B cell (primary cell): ENCODE measurements at regions not wholly inside any gene's neighbourhood (a gene's known extent, or its start where the extent isn't known, plus 50 kb on each side); places are given as distances from the start of the nearest gene placed in this dataset.
"Not testable (repeated sequence)": the region's sequence is repeated elsewhere in the genome, so short reads cannot be mapped to it uniquely, and the experiment has no call there.

Experiments
- ATAC-seq: fragments of 200-7000 bp; cut with Tn5 transposase; one replicate; pipeline ENCODE4 v1.10.0; 2021; ENCODE audit warnings: low read depth, mild to moderate bottlenecking, moderate number of reproducible peaks, moderate library complexity
- CTCF ChIA-PET: fragments of 350-600 bp; sonication (Branson Sonifier 250); formaldehyde crosslinking; loops from one replicate; lab custom pipeline; 2021; ENCODE audit warnings: antibody characterized with exemption, inconsistent platforms; lab: Charles Lee
- POLR2A ChIA-PET: fragments of 350-600 bp; sonication (Branson Sonifier 250); formaldehyde crosslinking; loops from one replicate; lab custom pipeline; 2021; ENCODE audit warnings: antibody characterized with exemption; lab: Charles Lee
- DNase-seq: peaks from one replicate; pipeline ENCODE4 v3.0.0; 2013
- H2AFZ ChIP-seq: 2 replicates; pipeline ENCODE4 v1.6.1; 2012; ENCODE audit warnings: mild to moderate bottlenecking, low read depth, low read length; ENCODE audit not compliant: insufficient read depth, poor library complexity, severe bottlenecking
- H3K27ac ChIP-seq, 2 donors: 1 replicate in 1 of 2; 2 replicates in 1 of 2; pipeline ENCODE4 v1.5.1; 2012 to 2013; ENCODE audit warnings: low read length in 2 of 2, mild to moderate bottlenecking in 2 of 2, moderate library complexity in 1 of 2
- H3K27me3 ChIP-seq, 4 experiments: fragments of 200-600 bp in 1 of 4; sonication (generic) in 1 of 4; replicated peaks in 1 of 4; 1 replicate in 2 of 4; 2 replicates in 2 of 4; pipeline versions ENCODE4 v1.6.1 to v1.7.0; 2013 to 2016; ENCODE audit warnings: low read length in 3 of 4, mild to moderate bottlenecking in 2 of 4, mixed read lengths in 1 of 4, moderate library complexity in 1 of 4; ENCODE audit not compliant: insufficient read depth in 4 of 4, control insufficient read depth in 3 of 4; ENCODE audit errors: control extremely low read depth in 1 of 4
- H3K36me3 ChIP-seq, 2 experiments: replicated peaks in 1 of 2; 1 replicate in 1 of 2; 2 replicates in 1 of 2; pipeline versions ENCODE4 v1.6.1 to v1.7.1; 2013; ENCODE audit warnings: low read length in 1 of 2; ENCODE audit not compliant: insufficient read depth in 2 of 2, control insufficient read depth in 1 of 2; ENCODE audit errors: control extremely low read depth in 1 of 2, extremely low read depth in 1 of 2
- H3K4me1 ChIP-seq, 2 donors: fragments of 200-600 bp in 1 of 2; sonication (generic) in 1 of 2; 1 replicate in 1 of 2; 2 replicates in 1 of 2; pipeline versions ENCODE4 v1.5.1 to v1.6.1; 2013 to 2017; ENCODE audit warnings: low read length in 2 of 2; ENCODE audit not compliant: control insufficient read depth in 2 of 2, insufficient read depth in 2 of 2
- H3K4me2 ChIP-seq: replicated peaks from 2 replicates; pipeline ENCODE3; 2012; ENCODE audit warnings: mild to moderate bottlenecking, low read depth, low read length; ENCODE audit not compliant: poor library complexity, severe bottlenecking
- H3K4me3 ChIP-seq, 5 experiments: fragments of 200-600 bp in 1 of 5; sonication (generic) in 1 of 5; 1 replicate in 3 of 5; 2 replicates in 2 of 5; pipeline versions ENCODE4 v1.5.1 to v1.7.0; 2011 to 2016; ENCODE audit warnings: low read length in 4 of 5, mild to moderate bottlenecking in 4 of 5, low read depth in 2 of 5, control low read depth in 1 of 5, moderate library complexity in 1 of 5; ENCODE audit not compliant: insufficient read depth in 1 of 5; ENCODE audit errors: control extremely low read depth in 1 of 5, extremely low read depth in 1 of 5
- H3K79me2 ChIP-seq: fragments of 200-600 bp; sonication (generic); one replicate; pipeline ENCODE4 v1.6.0; 2016; ENCODE audit warnings: low read length; ENCODE audit not compliant: control insufficient read depth, insufficient read depth
- H3K9ac ChIP-seq: fragments of 200-600 bp; sonication (generic); 2 replicates; pipeline ENCODE4 v1.6.1; 2017; ENCODE audit warnings: mild to moderate bottlenecking, low read length, moderate library complexity
- H3K9me3 ChIP-seq, 3 donors: one replicate each; pipeline versions ENCODE4 v1.6.1 to v1.7.1; 2013; ENCODE audit warnings: low read length in 2 of 3; ENCODE audit not compliant: control insufficient read depth in 2 of 3, insufficient read depth in 1 of 3; ENCODE audit errors: control extremely low read depth in 1 of 3
- H4K20me1 ChIP-seq: 2 replicates; pipeline ENCODE4 v1.6.0; 2012; ENCODE audit warnings: mild to moderate bottlenecking, low read length; ENCODE audit not compliant: insufficient read depth, control insufficient read depth, poor library complexity, severe bottlenecking
- H3K27ac Mint-ChIP-seq: one replicate; pipeline ENCODE4 v1.8.0; 2021; ENCODE audit warnings: mixed read lengths
- H3K27me3 Mint-ChIP-seq: one replicate; pipeline ENCODE4 v1.8.0; 2021; ENCODE audit warnings: mixed read lengths
- H3K4me1 Mint-ChIP-seq: one replicate; pipeline ENCODE4 v1.8.0; 2021; ENCODE audit warnings: mixed read lengths
- H3K4me3 Mint-ChIP-seq: one replicate; pipeline ENCODE4 v1.8.0; 2021; ENCODE audit warnings: mixed read lengths
- H3K9me3 Mint-ChIP-seq: one replicate; pipeline ENCODE4 v1.8.0; 2022; ENCODE audit warnings: mixed read lengths; ENCODE audit not compliant: insufficient read depth
- EZH2 ChIP-seq: IDR thresholded peaks from 2 replicates; pipeline ENCODE4 v1.6.1; 2012; ENCODE audit warnings: borderline replicate concordance, low read depth, mild to moderate bottlenecking, moderate library complexity, low read length; ENCODE audit not compliant: insufficient read depth, poor library complexity, severe bottlenecking
- WGBS: methylation state at CpG from one replicate; pipeline ENCODE4 v1.1.5; 2013; ENCODE audit warnings: missing lambda C conversion rate; ENCODE audit not compliant: insufficient coverage; 5-methylcytosine and 5-hydroxymethylcytosine counted together
- intact Hi-C: fragments of 100-400 bp; cut with micrococcal nuclease; formaldehyde crosslinking; loops from one replicate; pipeline ENCODE4 v1.10.0; 2022
- TF ChIP-seq, protein P1 (sequence below): fragments of 200-600 bp; IDR thresholded peaks from one replicate; pipeline ENCODE4 v1.8.0; 2022; ENCODE audit warnings: antibody characterized with exemption, mild to moderate bottlenecking

- H3K4me1 ChIP-seq, H3K27ac Mint-ChIP-seq, H2AFZ ChIP-seq, H3K27me3 ChIP-seq, H3K36me3 ChIP-seq, ATAC-seq, H3K9me3 ChIP-seq, H3K4me3 Mint-ChIP-seq, H3K4me2 ChIP-seq, H3K9ac ChIP-seq, H3K9me3 Mint-ChIP-seq, H3K4me1 Mint-ChIP-seq, H3K27ac ChIP-seq, POLR2A ChIA-PET, DNase-seq, intact Hi-C loops, H3K4me3 ChIP-seq, CTCF ChIA-PET, H4K20me1 ChIP-seq, H3K79me2 ChIP-seq: not testable (repeated sequence)
- 90% methylated on average over 6 of the region's 6 CpGs for WGBS
- peaks cover 35% of the 10 kb centered on the region for H3K27me3 Mint-ChIP-seq
Observed at GRCh38 chr12:94007833-94008232, 140.5 kb upstream of the PLXNC1 start.

DNA sequence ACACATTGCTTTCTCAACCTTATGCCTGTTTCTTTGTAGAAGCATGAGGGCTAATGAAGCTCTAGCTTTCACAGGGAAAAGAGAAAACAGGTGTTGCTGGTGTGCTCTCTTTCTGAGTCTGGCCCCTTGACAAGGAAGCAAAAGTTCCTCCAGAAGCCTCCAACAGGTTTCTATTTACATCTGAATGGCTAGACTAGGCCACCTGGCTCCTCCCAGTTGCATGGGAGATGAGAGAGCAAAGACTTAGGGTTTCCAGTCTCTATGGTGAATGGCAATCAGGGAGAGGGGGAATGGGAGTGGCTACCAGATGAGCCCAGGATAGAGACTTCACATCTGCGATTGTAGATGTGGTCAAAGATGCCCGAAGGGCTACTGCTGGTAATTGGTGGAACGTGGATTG, 138.1 kb upstream of the PLXNC1 start:
- Mint-ChIP-seq H3K4me3 (no peak overlapping the region), H3K9me3 (peaks cover 5% of the 10 kb centered on the region), H3K27ac (no peak overlapping the region), H3K4me1 (peaks cover 5% of the 10 kb centered on the region), H3K27me3 (peaks cover 27% of the 10 kb centered on the region)
- H3K36me3 ChIP-seq, result no peaks in the 10 kb centered on the region
- no peak overlapping the region for H3K9ac ChIP-seq
- no peak overlapping the region for H3K27ac ChIP-seq
- peaks cover 0 to 6% (median 0%) of the 10 kb centered on the region in 3 donors for H3K9me3 ChIP-seq
- no peaks in the 10 kb centered on the region for H3K4me1 ChIP-seq
- TF ChIP-seq, protein P1, sequence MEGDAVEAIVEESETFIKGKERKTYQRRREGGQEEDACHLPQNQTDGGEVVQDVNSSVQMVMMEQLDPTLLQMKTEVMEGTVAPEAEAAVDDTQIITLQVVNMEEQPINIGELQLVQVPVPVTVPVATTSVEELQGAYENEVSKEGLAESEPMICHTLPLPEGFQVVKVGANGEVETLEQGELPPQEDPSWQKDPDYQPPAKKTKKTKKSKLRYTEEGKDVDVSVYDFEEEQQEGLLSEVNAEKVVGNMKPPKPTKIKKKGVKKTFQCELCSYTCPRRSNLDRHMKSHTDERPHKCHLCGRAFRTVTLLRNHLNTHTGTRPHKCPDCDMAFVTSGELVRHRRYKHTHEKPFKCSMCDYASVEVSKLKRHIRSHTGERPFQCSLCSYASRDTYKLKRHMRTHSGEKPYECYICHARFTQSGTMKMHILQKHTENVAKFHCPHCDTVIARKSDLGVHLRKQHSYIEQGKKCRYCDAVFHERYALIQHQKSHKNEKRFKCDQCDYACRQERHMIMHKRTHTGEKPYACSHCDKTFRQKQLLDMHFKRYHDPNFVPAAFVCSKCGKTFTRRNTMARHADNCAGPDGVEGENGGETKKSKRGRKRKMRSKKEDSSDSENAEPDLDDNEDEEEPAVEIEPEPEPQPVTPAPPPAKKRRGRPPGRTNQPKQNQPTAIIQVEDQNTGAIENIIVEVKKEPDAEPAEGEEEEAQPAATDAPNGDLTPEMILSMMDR, result no peak
- TF ChIP-seq EZH2, result no peak
- POLR2A ChIA-PET, result no interaction called here
- no peak overlapping the region for H3K4me2 ChIP-seq
- CTCF ChIA-PET, result no interaction called here
- no peak overlapping the region for H3K4me3 ChIP-seq
- no peak overlapping the region for H2AFZ ChIP-seq
- no CpG with 5 or more reads among the region's 3 CpGs for WGBS
- H3K27me3 ChIP-seq, result no peaks in the 10 kb centered on the region
- no peaks in the 10 kb centered on the region for H3K79me2 ChIP-seq
- intact Hi-C loops, result no loop called here
- H4K20me1 ChIP-seq, result no peaks in the 10 kb centered on the region
- ATAC-seq (no peak), DNase-seq (no peak)
